Sigmoid colon (tissue), 6 donors: ENCODE measurements at regions not wholly inside any gene's neighbourhood (a gene's known extent, or its start where the extent isn't known, plus 50 kb on each side); places are given as distances from the start of the nearest gene placed in this dataset.

ENCODE experiments used
- DNase-seq: peaks from one replicate; pipeline ENCODE4 v3.0.0-alpha.2; 2019
- H3K27ac ChIP-seq, 4 donors: fragments of 200-600 bp; sonication (generic); one replicate each; pipeline ENCODE4 v1.5.1; 2016 to 2019; ENCODE audit warnings: mild to moderate bottlenecking in 1 of 4
- H3K27me3 ChIP-seq, 3 donors: fragments of 200-600 bp; sonication (generic); one replicate each; pipeline ENCODE4 v1.5.1; 2019; ENCODE audit warnings: mild to moderate bottlenecking in 1 of 3
- H3K36me3 ChIP-seq, 4 donors: fragments of 200-600 bp; sonication (generic); one replicate each; pipeline ENCODE4 v1.5.1; 2016 to 2019
- H3K4me1 ChIP-seq, 4 donors: fragments of 200-600 bp; sonication (generic); one replicate each; pipeline ENCODE4 v1.5.1; 2017 to 2019
- H3K4me3 ChIP-seq, 4 donors: fragments of 200-600 bp; sonication (generic); one replicate each; pipeline ENCODE4 v1.5.1; 2017 to 2019; ENCODE audit warnings: mild to moderate bottlenecking in 2 of 4, moderate library complexity in 1 of 4
- H3K9me3 ChIP-seq, 4 donors: fragments of 200-600 bp in 3 of 4; sonication (generic) in 3 of 4; one replicate each; pipeline versions ENCODE4 v1.5.1 to v1.6.1; 2013 to 2019
- EP300 ChIP-seq, 4 donors: sonication (generic); formaldehyde crosslinking; IDR thresholded peaks; one replicate each; pipeline ENCODE4 v1.6.1; 2017; ENCODE audit warnings: antibody characterized with exemption in 4 of 4
- POLR2A ChIP-seq, 2 donors: fragments of 450-650 bp; IDR thresholded peaks; one replicate each; pipeline ENCODE4 v1.6.1; 2016; ENCODE audit warnings: antibody characterized with exemption in 2 of 2, mild to moderate bottlenecking in 2 of 2, moderate library complexity in 2 of 2
- POLR2AphosphoS5 ChIP-seq, 4 donors: sonication (generic); formaldehyde crosslinking; IDR thresholded peaks; one replicate each; pipeline ENCODE4 v1.6.1; 2017; ENCODE audit warnings: antibody characterized with exemption in 4 of 4
- WGBS, 2 donors: extraction: QIAGEN DNeasy Blood & Tissue Kit; methylation state at CpG; one replicate each; pipeline ENCODE4 v1.1.7; 2013; 5-methylcytosine and 5-hydroxymethylcytosine counted together
- intact Hi-C: fragments of 100-400 bp; cut with DNase I; formaldehyde crosslinking; loops from one replicate; pipeline ENCODE4 v1.15.1; 2023
- TF ChIP-seq, protein P1 (sequence below), 4 experiments: fragments of 450-650 bp in 3 of 4; fragments of 200-600 bp in 1 of 4; IDR thresholded peaks; one replicate each; pipeline ENCODE4 v1.5.1; 2016 to 2019; ENCODE audit warnings: antibody characterized with exemption in 4 of 4, mild to moderate bottlenecking in 3 of 4, moderate library complexity in 2 of 4
- donor health status: healthy with polysubstance abuse.
- donor health status: healthy.

DNA sequence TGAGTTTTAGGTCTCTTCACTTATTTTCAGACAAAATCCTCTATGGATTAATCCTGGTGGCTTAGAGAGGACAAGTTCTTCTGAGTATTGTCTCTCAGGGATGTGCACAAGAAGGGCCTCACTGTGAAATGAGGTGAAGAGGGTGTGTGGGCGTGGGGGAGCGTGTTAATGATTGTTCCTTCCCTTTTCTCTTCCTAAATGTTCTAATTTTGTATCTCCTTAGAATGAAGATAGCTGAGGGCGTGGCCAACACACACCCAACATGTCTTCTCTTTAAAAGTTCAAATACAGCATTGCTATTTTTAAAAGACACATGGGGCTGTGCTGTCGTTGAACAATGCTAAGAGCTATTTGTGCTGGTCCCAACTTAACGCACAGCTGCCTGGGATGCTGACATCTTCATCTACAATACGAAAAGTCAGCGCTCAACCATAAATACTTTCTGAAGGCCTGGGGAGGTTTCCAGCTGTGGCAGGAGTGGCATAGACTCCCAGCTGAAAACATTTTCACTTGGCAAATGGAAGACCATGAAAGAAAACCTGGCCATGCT, 135.9 kb downstream of the JCAD start:
- intact Hi-C loops, result no loop called here
- H3K27ac ChIP-seq, result peak overlapping the region in 1 of 4 donors; percentile 74
- H3K36me3 ChIP-seq, result no peaks in the 10 kb centered on the region
- no peak for DNase-seq
- no peak overlapping the region for H3K4me3 ChIP-seq
- TF ChIP-seq POLR2AphosphoS5 (IDR thresholded peaks at IDR 0.05), result no peak
- TF ChIP-seq, protein P1, sequence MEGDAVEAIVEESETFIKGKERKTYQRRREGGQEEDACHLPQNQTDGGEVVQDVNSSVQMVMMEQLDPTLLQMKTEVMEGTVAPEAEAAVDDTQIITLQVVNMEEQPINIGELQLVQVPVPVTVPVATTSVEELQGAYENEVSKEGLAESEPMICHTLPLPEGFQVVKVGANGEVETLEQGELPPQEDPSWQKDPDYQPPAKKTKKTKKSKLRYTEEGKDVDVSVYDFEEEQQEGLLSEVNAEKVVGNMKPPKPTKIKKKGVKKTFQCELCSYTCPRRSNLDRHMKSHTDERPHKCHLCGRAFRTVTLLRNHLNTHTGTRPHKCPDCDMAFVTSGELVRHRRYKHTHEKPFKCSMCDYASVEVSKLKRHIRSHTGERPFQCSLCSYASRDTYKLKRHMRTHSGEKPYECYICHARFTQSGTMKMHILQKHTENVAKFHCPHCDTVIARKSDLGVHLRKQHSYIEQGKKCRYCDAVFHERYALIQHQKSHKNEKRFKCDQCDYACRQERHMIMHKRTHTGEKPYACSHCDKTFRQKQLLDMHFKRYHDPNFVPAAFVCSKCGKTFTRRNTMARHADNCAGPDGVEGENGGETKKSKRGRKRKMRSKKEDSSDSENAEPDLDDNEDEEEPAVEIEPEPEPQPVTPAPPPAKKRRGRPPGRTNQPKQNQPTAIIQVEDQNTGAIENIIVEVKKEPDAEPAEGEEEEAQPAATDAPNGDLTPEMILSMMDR (IDR thresholded peaks at IDR 0.05), result no peak
- no peak for TF ChIP-seq POLR2A (IDR thresholded peaks at IDR 0.05)
- no peak for TF ChIP-seq EP300 (IDR thresholded peaks at IDR 0.05)
- no peaks in the 10 kb centered on the region for H3K27me3 ChIP-seq
- peaks cover 0 to 20% (median 9%) of the 10 kb centered on the region in 4 donors for H3K4me1 ChIP-seq
- no peaks in the 10 kb centered on the region for H3K9me3 ChIP-seq
- whole genome bisulfite sequencing, 2 donors, result 76 to 77% methylated on average over 7 of the region's 7 CpGs

DNA sequence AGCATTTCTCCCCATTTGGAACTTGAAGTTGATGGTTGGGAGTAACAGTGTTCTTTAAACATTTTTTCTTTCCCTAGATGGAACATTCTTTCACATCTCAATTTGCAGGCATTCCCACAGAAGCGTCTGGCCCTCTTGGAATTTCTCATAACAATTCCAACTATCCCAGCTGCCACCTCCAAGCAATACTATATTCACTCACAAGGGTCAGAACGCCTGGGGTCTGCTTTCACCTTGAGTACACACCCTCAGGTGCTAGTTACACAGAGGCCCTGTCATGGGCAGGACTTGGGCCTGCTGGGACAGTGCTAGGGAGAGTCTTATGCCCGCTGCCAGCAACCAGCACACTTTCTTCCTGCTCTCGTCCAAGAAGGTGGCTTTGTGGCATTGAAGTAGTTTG, 136.5 kb downstream of the JCAD start:
- H3K4me3 ChIP-seq, result no peak overlapping the region
- H3K9me3 ChIP-seq, result no peaks in the 10 kb centered on the region
- H3K4me1 ChIP-seq, result peaks cover 0 to 20% (median 9%) of the 10 kb centered on the region in 4 donors
- TF ChIP-seq EP300 (IDR thresholded peaks at IDR 0.05) (no peak), POLR2A (IDR thresholded peaks at IDR 0.05) (no peak), POLR2AphosphoS5 (IDR thresholded peaks at IDR 0.05) (no peak)
- TF ChIP-seq, protein P1 (IDR thresholded peaks at IDR 0.05), result no peak
- DNase-seq, result no peak
- H3K36me3 ChIP-seq, result no peaks in the 10 kb centered on the region
- intact Hi-C loops, result no loop called here
- WGBS, 2 donors, result 62 to 67% methylated on average over 4 of the region's 4 CpGs
- peak overlapping the region in 2 of 4 donors; percentile 36 to 74 for H3K27ac ChIP-seq
- H3K27me3 ChIP-seq, result no peaks in the 10 kb centered on the region

DNA sequence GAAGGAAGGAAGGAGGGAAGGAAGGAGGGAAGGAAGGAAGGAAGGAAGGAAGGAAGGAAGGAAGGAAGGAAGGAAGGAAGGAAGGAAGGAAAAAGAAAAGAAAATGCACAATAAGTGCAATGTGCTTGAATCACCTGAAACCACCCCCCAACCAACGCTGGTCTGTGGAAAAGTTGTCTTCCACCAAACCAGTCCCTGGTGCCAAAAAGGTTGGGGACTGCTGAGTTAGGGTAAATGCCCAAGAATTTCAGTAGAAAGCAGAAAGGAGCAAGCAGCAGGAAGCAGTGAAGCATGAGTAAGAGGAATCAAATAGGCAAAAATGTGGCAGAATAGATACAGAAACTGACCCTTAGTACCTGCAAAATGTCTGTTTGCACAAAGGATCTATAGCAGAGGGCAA, 137.2 kb downstream of the JCAD start:
- Histone ChIP-seq H3K27ac (peak overlapping the region in 1 of 4 donors; percentile 74), H3K27me3 (no peaks in the 10 kb centered on the region), H3K4me1 (peaks cover 0 to 20% (median 9%) of the 10 kb centered on the region in 4 donors), H3K36me3 (no peaks in the 10 kb centered on the region), H3K4me3 (no peak overlapping the region), H3K9me3 (no peaks in the 10 kb centered on the region)
- 50 to 78% methylated on average over 1 of the region's 1 CpG for WGBS, 2 donors
- no peak for TF ChIP-seq EP300 (IDR thresholded peaks at IDR 0.05)
- TF ChIP-seq POLR2A (IDR thresholded peaks at IDR 0.05), result no peak
- no peak for TF ChIP-seq POLR2AphosphoS5 (IDR thresholded peaks at IDR 0.05)
- TF ChIP-seq, protein P1 (IDR thresholded peaks at IDR 0.05), result no peak
- intact Hi-C loops, result no loop called here
- no peak for DNase-seq

DNA sequence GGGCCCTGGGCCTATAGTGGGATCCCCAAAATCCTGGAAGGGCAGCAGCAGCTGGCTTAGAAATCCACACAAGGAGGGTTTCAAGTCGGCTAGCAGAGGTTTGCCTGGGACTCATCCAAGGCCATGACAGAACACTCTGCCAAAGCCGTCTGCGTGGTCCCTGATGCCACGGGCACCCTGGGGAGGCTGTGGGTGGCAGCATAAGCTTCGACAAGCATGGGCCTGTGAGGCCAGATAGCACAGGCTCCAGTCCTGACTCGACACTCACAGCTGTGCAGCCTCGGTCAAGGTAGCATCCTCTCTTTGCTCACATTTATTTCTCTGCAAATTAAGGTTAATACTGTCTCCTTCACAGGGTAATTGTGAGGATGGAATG, 138.3 kb downstream of the JCAD start:
- H3K9me3 ChIP-seq, result no peaks in the 10 kb centered on the region
- peaks cover 0 to 20% (median 9%) of the 10 kb centered on the region in 4 donors for H3K4me1 ChIP-seq
- H3K36me3 ChIP-seq, result no peaks in the 10 kb centered on the region
- no peak overlapping the region for H3K4me3 ChIP-seq
- WGBS, 2 donors, result 62 to 66% methylated on average over 7 of the region's 7 CpGs
- intact Hi-C loops, result no loop called here
- H3K27ac ChIP-seq, result no peak overlapping the region
- no peak for DNase-seq
- TF ChIP-seq POLR2A (IDR thresholded peaks at IDR 0.05) (no peak), EP300 (IDR thresholded peaks at IDR 0.05) (no peak)
- TF ChIP-seq, protein P1 (IDR thresholded peaks at IDR 0.05), result no peak
- no peaks in the 10 kb centered on the region for H3K27me3 ChIP-seq
